NCI-H226 (cell line): ENCODE measurements at regions not wholly inside any gene's neighbourhood (a gene's known extent, or its start where the extent isn't known, plus 50 kb on each side); places are given as distances from the start of the nearest gene placed in this dataset.

ENCODE experiments used
- DNase-seq: peaks from one replicate; pipeline ENCODE4 v3.0.0-alpha.2; 2015

GRCh38 chr3:118408431-118408830, 626.2 kb downstream of the IGSF11 start:
- DNase-seq: no peak

- DNase-seq: no peak
Measured at GRCh38 chr3:118412503-118412902, 622.1 kb downstream of the IGSF11 start.

- DNase-seq: no peak
Measured at GRCh38 chr3:118425272-118425837, 609.3 kb downstream of the IGSF11 start.

GRCh38 chr3:118433825-118434224, 600.8 kb downstream of the IGSF11 start:
- DNase-seq: no peak

GRCh38 chr3:118435851-118436350, 598.7 kb downstream of the IGSF11 start:
- DNase-seq: no peak

GRCh38 chr3:118436697-118437262, 597.9 kb downstream of the IGSF11 start:
- no peak for DNase-seq

GRCh38 chr3:118445036-118445435, 589.6 kb downstream of the IGSF11 start:
- no peak for DNase-seq

GRCh38 chr3:118447339-118447738, 587.3 kb downstream of the IGSF11 start:
- DNase-seq: no peak

GRCh38 chr3:118466795-118467330, 567.8 kb downstream of the IGSF11 start:
- no peak for DNase-seq

- no peak for DNase-seq
Measured at GRCh38 chr3:118468801-118469200, 565.8 kb downstream of the IGSF11 start.

GRCh38 chr3:118472586-118472985, 562.1 kb downstream of the IGSF11 start:
- no peak for DNase-seq

- no peak for DNase-seq
Measured at GRCh38 chr3:118473343-118473742, 561.3 kb downstream of the IGSF11 start.

- DNase-seq: no peak
Measured at GRCh38 chr3:118476885-118477618, 557.6 kb downstream of the IGSF11 start.

GRCh38 chr3:118477768-118478167, 556.9 kb downstream of the IGSF11 start:
- DNase-seq: no peak

GRCh38 chr3:118478706-118479276, 555.9 kb downstream of the IGSF11 start:
- no peak for DNase-seq

GRCh38 chr3:118479376-118479775, 555.3 kb downstream of the IGSF11 start:
- DNase-seq: no peak

- no peak for DNase-seq
Measured at GRCh38 chr3:118480101-118480860, 554.4 kb downstream of the IGSF11 start.

GRCh38 chr3:118485693-118486092, 549.0 kb downstream of the IGSF11 start:
- DNase-seq: no peak

- no peak for DNase-seq
Measured at GRCh38 chr3:118487734-118488133, 546.9 kb downstream of the IGSF11 start.

- DNase-seq: no peak
Measured at GRCh38 chr3:118488732-118489131, 545.9 kb downstream of the IGSF11 start.

- DNase-seq: no peak
Measured at GRCh38 chr3:118495206-118495605, 539.4 kb downstream of the IGSF11 start.

GRCh38 chr3:118497274-118497673, 537.4 kb downstream of the IGSF11 start:
- no peak for DNase-seq

- DNase-seq: no peak
Measured at GRCh38 chr3:118501152-118501551, 533.5 kb downstream of the IGSF11 start.
